ENCODE measurements at regions not wholly inside any gene's neighbourhood (a gene's known extent, or its start where the extent isn't known, plus 50 kb on each side); places are given as distances from the start of the nearest gene placed in this dataset.
"Not testable (repeated sequence)": the region's sequence is repeated elsewhere in the genome, so short reads cannot be mapped to it uniquely, and the experiment has no call there.

GRCh38 chr12:102653406-102653805, 173.0 kb upstream of the IGF1 start:
- DNase-seq, result no peak

GRCh38 chr12:102652645-102653313, 172.4 kb upstream of the IGF1 start:
- no peak for DNase-seq

DNA sequence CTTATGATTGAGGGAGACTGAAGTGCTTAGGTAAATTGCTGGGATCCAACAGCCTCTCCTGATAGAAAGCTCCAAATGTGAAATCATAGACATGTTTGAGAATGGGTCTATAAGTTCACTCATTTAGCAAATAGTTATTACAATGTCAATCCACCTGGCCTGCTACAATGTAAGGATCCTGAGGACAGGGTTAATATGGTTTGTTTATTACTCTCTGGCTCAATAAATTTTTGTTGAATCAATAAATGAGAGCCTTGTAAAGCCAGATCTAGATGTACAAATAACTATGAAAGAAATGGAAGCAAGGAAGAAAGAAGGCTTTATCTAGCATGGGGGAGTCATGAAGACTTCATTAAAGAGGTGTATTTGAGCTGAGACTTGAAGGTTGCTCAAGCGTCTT, 165.6 kb upstream of the IGF1 start:
- no peak for DNase-seq

GRCh38 chr12:102643879-102644575, 163.7 kb upstream of the IGF1 start:
- DNase-seq, result no peak

GRCh38 chr12:102642199-102642598, 161.8 kb upstream of the IGF1 start:
- no peak for DNase-seq

DNA sequence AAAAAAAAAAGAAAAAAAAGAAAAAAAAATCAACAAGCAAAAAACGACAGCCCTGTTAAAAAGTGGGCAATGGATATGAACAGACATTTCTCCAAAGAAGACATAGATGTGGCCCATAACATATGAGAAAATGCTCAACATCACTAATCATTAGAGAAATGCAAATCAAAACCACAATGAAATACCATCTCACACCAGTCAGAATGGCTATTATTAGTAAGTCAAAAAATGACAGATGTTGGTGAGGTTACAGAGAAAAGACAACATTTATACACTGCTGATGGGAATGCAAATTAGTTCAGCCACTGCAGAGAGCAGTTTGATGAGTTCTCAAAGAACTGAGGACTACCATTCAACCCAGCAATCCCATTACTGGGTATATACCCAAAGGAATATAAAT, 160.3 kb upstream of the IGF1 start:
- not testable (repeated sequence) for DNase-seq

- no peak for DNase-seq
Measured at GRCh38 chr12:102638777-102639176, 158.4 kb upstream of the IGF1 start.

DNA sequence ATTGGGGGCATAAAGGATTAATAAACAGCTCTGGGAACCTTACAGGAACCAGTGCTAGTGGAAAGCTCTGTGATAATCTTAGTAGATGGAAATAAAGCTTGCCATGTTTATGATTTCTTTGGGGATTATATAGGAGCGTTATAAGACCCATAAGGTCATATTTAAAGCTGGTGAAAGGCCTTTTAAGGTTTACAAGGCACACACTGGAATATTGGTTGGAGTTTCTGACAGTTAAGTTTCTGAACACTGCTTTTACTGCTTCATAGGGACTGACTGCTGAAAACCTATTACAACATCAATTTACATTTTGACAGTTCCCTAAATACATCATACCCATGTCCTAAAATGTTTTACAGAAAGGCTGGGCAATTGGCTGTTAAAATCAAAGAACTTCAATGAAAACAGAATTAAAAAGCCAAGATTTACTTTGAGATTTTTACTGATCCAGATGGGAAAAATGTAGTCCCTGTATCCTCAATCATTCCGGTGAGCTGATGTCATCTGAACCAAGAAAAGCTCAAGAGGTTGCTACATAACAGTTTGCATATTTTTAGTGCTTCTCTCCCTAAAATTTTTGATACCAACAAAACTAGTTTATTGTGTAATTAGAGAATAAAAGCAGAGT, 153.7 kb upstream of the IGF1 start:
- no peak for DNase-seq

DNA sequence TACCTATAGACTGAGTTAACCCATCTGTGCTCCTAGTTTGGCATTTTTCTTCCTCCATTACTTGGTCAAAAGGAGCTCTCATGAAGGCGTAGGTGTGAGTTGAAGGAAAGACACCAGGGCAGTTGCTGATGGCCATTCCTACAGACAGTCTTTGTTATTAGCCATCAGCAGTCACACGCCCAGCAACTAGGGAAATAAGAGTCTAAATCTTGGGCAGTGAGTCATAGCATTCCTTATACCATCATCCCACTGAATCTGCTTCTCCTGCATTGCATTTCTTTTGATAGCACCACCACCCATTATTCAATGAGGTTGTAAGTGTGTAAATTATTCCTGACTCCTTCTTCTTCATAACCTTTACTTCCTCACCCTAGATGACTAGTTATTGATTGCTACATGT, 150.9 kb upstream of the IGF1 start:
- no peak for DNase-seq

- DNase-seq, result no peak
Measured at GRCh38 chr12:102629262-102629888, 149.0 kb upstream of the IGF1 start.

- DNase-seq, result no peak
Measured at GRCh38 chr12:102625819-102626218, 145.5 kb upstream of the IGF1 start.

GRCh38 chr12:102622618-102623017, 142.3 kb upstream of the IGF1 start:
- no peak for DNase-seq

DNA sequence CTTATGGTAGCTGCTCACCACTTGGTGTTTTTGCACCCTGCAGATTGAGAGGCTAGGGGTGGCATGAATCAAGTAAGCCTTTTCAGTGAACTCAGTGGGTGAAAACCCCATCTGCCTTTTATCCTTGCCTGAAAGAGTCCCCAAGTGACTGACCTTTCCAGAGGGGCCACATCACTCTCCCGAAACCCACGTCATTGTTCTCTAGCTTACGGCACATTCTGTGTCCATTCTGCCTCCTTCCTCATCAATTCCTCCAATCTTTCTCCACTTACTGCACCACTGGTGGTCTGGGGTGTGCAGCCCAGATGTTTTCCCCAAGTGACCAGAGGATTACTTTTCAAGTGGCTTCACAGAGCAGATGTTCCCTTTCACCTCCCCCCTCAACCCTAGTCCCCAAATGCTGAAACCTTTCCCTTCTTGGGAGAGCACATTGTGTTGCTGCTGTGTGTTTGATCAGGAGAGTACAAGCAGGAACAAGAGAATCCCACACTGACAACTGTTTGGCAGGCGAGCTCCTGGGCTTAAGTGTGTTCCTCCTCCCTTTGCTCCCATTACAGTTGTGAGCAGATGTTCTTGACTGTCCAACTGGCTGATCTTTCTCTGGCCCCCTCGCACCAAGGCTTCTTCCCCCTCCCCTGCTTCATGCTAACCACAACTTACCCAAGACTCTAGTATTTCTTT, 138.0 kb upstream of the IGF1 start:
- DNase-seq, result no peak

DNA sequence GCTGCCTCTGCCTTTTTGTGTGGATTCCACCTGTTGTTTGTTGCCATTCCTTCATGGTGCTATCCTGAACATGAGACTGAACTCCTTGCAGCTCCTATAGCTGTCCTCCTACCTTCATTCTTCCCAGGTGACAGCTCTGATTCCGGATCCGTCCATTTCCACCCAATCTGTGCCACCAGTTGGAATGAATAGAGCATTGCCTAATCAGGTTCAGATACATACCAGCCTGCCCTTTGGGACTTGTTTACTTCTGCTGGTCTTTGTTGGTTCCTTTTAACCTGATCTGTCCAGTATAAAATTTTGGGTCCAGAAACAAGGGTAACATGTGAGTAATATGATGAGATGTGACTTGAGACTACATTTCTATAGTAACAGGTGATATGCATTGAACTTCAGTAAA, 136.3 kb upstream of the IGF1 start:
- DNase-seq, result no peak

DNA sequence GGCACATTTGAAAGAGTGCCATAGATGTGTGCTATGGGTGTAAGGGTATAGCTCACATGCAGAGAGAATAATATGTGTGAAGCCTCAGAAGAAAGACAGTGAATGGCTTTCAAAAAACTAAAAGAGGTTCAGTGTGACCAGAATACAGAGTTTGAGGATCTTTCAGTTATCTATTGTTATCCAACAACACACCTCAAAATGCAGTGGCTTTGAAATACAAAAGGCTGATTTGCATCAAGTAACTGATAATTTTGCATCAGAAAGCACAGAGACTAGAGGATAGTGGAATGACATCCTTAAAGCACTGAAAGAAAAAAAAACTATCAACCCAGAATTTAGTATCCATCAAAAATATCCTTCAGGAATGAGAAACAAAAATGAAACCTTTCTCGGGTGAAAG, 131.6 kb upstream of the IGF1 start:
- DNase-seq, result no peak

- no peak for DNase-seq
Measured at GRCh38 chr12:102609996-102610395, 129.6 kb upstream of the IGF1 start.

DNA sequence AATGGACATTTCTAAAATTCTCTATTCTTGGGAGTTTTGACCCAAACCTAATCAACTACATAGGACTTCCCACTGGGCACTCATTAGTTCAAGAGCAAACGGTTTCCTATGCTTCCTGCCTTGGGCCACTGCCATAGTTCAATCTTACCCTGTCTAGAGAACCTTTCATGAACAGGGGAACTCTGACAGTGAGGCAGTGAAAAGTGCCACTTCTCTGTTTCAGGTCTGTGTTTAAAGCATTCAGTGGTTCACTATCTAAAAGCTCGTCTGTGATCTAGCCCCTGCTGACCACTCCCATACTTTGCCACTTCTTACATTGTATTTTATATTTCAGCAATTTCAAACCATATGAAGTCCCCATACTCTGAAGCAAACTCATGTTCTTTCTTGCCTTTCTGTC, 122.7 kb upstream of the IGF1 start:
- no peak for DNase-seq

DNA sequence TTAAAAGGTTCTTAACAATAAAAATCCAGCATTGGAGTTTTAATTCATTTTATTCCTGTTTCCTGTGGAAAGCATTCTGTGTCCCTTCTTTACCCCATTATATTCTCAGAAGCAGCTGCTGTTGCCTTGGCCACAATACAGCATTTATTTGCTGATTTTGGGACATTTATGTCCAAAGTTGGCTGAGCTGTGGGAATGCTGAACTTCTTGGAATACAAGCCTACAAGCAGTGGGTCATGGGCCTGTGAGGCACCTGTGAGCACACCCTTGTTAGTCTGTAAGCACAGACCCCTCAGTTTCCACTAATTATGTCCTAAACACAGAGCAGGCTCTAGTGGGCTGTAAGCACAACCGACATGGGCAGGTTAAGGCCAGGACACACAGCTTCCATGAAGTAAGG, 122.2 kb upstream of the IGF1 start:
- DNase-seq, result no peak

GRCh38 chr12:102601621-102602020, 121.3 kb upstream of the IGF1 start:
- no peak for DNase-seq

GRCh38 chr12:102596687-102597086, 116.3 kb upstream of the IGF1 start:
- no peak for DNase-seq

DNA sequence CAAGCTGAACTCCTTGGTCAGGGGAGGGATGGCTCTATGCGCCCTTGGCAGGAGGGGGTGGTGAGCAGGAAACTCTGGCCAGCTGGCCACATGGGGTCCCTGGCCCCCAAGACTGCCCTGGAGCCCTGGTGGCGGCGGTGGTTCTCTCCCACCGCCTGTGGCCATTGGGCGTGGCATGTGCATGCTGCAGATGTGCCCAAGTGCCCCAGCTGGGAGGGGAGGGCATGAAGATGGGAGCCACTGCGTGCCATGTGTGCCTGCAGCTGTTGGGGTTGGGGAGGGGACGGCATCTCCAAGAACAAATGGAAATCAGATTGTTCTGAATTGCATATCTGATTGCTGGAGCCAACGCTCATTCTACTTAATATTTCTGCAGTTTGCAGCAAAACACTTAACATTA, 115.7 kb upstream of the IGF1 start:
- DNase-seq, result no peak

DNA sequence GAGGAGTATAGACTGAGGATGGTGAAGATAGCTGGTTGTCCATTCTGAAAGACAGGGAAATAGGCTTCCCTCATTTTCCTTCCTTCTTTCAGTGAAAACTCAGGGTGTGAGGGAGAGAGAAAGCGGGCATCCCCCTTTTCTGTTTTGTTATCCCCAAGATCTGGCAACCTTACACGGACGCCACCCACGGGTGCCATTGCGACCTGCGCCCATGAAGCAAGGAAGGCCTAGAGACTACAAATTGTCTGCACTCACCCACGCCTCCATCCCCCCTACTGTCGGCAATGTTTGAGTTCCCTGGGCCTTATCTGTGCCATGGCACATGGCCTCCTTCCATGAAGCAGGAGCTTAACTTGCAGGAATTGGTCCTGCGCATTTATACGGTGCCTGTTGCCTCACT, 115.0 kb upstream of the IGF1 start:
- DNase-seq, result no peak

DNA sequence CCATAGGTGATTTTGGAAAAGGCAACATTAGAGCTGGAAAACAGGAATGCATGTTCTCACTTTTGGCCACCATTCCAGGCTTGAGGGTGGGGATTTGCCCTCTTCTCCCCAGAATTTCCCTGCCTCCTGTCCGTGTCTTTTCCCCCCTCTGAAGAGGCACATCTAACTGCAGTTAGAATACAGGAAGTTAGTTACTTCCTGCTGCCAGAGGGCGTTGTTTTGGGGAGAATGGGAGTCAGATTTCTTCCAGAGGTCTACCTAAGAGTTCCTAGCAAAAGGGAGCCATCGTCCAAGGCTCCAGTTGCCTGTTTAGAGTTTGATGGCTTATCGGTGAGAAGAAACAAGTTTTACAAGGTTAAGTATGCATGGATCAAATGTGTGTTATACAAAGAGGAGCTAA, 112.8 kb upstream of the IGF1 start:
- DNase-seq, result no peak
